T-cell (primary cell): ENCODE measurements at regions not wholly inside any gene's neighbourhood (a gene's known extent, or its start where the extent isn't known, plus 50 kb on each side); places are given as distances from the start of the nearest gene placed in this dataset.

Source experiments
- ATAC-seq, 4 experiments: fragments of 200-7000 bp in 3 of 4; fragments of 150-1000 bp in 1 of 4; cut with Tn5 transposase; replicated peaks in 1 of 4; 1 replicate in 3 of 4; 2 replicates in 1 of 4; pipeline ENCODE4 v1.10.0; 2021; ENCODE audit warnings: moderate library complexity in 3 of 4, mild to moderate bottlenecking in 2 of 4, moderate number of reproducible peaks in 1 of 4
- CTCF ChIA-PET, 2 donors: fragments of 300-600 bp; sonication (Branson Sonifier 250); formaldehyde crosslinking; loops; one replicate each; lab custom pipeline; 2022; ENCODE audit warnings: antibody characterized with exemption in 2 of 2; lab: Charles Lee
- POLR2A ChIA-PET, 2 donors: fragments of 300-600 bp; sonication (Branson Sonifier 250); formaldehyde crosslinking; loops; one replicate each; lab custom pipeline; 2022; ENCODE audit warnings: antibody characterized with exemption in 2 of 2; lab: Charles Lee
- DNase-seq, 35 experiments: peaks; one replicate each; pipeline versions ENCODE4 v3.0.0 to v3.0.0-alpha.2; 2013 to 2023
- H3K27ac ChIP-seq: one replicate; pipeline ENCODE4 v1.5.1; 2013; ENCODE audit warnings: low read length
- H3K27me3 ChIP-seq, 2 experiments: replicated peaks in 1 of 2; 1 replicate in 1 of 2; 2 replicates in 1 of 2; pipeline versions ENCODE4 v1.6.1 to v1.7.0; 2013; ENCODE audit warnings: low read length in 1 of 2, mixed read lengths in 1 of 2; ENCODE audit not compliant: control insufficient read depth in 2 of 2, insufficient read depth in 2 of 2; ENCODE audit errors: extremely low read depth in 1 of 2
- H3K36me3 ChIP-seq, 2 donors: 1 replicate in 1 of 2; 2 replicates in 1 of 2; pipeline versions ENCODE4 v1.6.1 to v1.7.0; 2013; ENCODE audit warnings: low read length in 1 of 2; ENCODE audit not compliant: control insufficient read depth in 2 of 2, insufficient read depth in 1 of 2; ENCODE audit errors: extremely low read depth in 1 of 2
- H3K4me1 ChIP-seq, 2 experiments: 1 replicate in 1 of 2; 2 replicates in 1 of 2; pipeline versions ENCODE4 v1.6.1 to v1.7.0; 2013; ENCODE audit warnings: low read length in 2 of 2, mixed read lengths in 1 of 2; ENCODE audit not compliant: insufficient read depth in 2 of 2, control insufficient read depth in 1 of 2; ENCODE audit errors: extremely low read depth in 1 of 2
- H3K4me3 ChIP-seq, 2 donors: 1 replicate in 1 of 2; 2 replicates in 1 of 2; pipeline versions ENCODE4 v1.5.1 to v1.7.0; 2013; ENCODE audit warnings: mild to moderate bottlenecking in 2 of 2, low read length in 1 of 2, moderate library complexity in 1 of 2; ENCODE audit not compliant: control insufficient read depth in 1 of 2; ENCODE audit errors: extremely low read depth in 1 of 2
- H3K9me3 ChIP-seq: 2 replicates; pipeline ENCODE4 v1.7.0; 2013
- H3K27ac Mint-ChIP-seq, 2 donors: one replicate each; pipeline ENCODE4 v1.8.0; 2020 to 2021; ENCODE audit warnings: mild to moderate bottlenecking in 2 of 2, mixed read lengths in 2 of 2
- H3K27me3 Mint-ChIP-seq, 2 donors: one replicate each; pipeline ENCODE4 v1.8.0; 2021 to 2022; ENCODE audit warnings: mixed read lengths in 2 of 2
- H3K36me3 Mint-ChIP-seq: one replicate; pipeline ENCODE4 v1.8.0; 2021; ENCODE audit warnings: mixed read lengths
- H3K4me1 Mint-ChIP-seq, 3 donors: one replicate each; pipeline ENCODE4 v1.8.0; 2020 to 2022; ENCODE audit warnings: mixed read lengths in 3 of 3, mild to moderate bottlenecking in 1 of 3
- H3K4me3 Mint-ChIP-seq, 3 donors: one replicate each; pipeline ENCODE4 v1.8.0; 2020 to 2022; ENCODE audit warnings: mild to moderate bottlenecking in 3 of 3, mixed read lengths in 3 of 3, moderate library complexity in 3 of 3
- H3K9me3 Mint-ChIP-seq, 3 donors: one replicate each; pipeline ENCODE4 v1.8.0; 2020 to 2022; ENCODE audit warnings: mixed read lengths in 3 of 3
- WGBS: methylation state at CpG from one replicate; pipeline ENCODE4 v1.1.5; 2013; ENCODE audit warnings: missing lambda C conversion rate; ENCODE audit not compliant: insufficient coverage; 5-methylcytosine and 5-hydroxymethylcytosine counted together

DNA sequence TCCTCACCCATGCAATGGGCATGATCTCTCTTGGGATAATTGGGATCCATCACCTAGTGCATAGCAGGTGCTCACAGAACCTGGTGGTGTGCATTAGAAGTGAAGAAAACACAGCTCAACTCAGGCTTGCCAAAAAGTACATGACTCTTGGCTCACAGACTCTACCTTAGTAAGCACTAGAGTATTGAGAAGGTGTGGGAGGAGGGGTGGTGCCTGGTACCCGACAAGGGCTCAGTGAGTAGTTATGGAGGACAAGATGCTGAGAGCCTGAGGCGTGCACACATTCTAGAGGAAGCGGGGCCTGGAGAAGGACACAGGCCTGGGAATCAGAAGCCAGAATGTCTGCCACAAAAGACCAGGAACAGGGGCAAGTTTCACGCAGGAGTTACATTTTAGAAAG lies 100.3 kb upstream of the GRIK3 start:
- no peak for ATAC-seq
- no peaks in the 10 kb centered on the region for H3K36me3 ChIP-seq
- no peak overlapping the region for H3K4me3 ChIP-seq
- WGBS, result 65% methylated on average over 4 of the region's 4 CpGs
- no peaks in the 10 kb centered on the region for H3K9me3 ChIP-seq
- ChIA-PET POLR2A (no interaction called here), CTCF (interaction anchor here in 1 of 2 donors (0.6 kb wide), 1 partner anchor 9 kb away, joined by 6 read pairs; no protein-coding TSS in a partner anchor)
- H3K27ac Mint-ChIP-seq, result peak overlapping the region in 1 of 2 donors; percentile 25
- DNase-seq, result no peak
- H3K27ac ChIP-seq, result no peak overlapping the region
- H3K4me1 Mint-ChIP-seq, result no peaks in the 10 kb centered on the region
- H3K9me3 Mint-ChIP-seq, result peaks cover 0 to 8% (median 0%) of the 10 kb centered on the region in 3 donors
- no peak overlapping the region for H3K4me3 Mint-ChIP-seq
- H3K27me3 Mint-ChIP-seq, result peaks cover 37 to 44% of the 10 kb centered on the region in 2 donors
- H3K4me1 ChIP-seq, result no peaks in the 10 kb centered on the region
- peaks cover 0 to 27% of the 10 kb centered on the region in 2 experiments for H3K27me3 ChIP-seq
- no peaks in the 10 kb centered on the region for H3K36me3 Mint-ChIP-seq

DNA sequence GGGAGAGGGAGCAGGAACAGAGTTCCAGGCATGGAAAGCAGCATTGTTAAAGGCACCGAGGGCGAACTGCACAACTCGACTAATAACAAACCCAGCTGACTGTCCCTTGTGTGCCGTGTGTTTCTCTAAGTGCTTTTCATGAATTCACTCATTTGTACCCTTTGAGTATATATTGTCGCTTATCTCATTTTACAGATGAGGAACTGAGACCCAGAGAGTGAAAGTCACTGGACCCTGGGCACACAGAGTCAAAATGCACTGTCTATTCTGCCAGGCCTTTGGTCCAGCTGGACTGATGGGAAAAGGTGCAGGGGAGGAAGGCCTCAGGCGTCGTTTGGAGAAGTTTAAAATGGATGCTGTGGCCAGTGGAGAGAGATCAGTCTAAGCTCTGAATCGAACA lies 100.7 kb upstream of the GRIK3 start:
- no peaks in the 10 kb centered on the region for H3K4me1 Mint-ChIP-seq
- DNase-seq (no peak), ATAC-seq (no peak)
- no peak overlapping the region for H3K4me3 Mint-ChIP-seq
- H3K4me1 ChIP-seq, result no peaks in the 10 kb centered on the region
- peaks cover 0 to 27% of the 10 kb centered on the region in 2 experiments for H3K27me3 ChIP-seq
- ChIA-PET POLR2A (no interaction called here), CTCF (interaction anchor here in 1 of 2 donors (0.6 kb wide), 1 partner anchor 9 kb away, joined by 6 read pairs; no protein-coding TSS in a partner anchor)
- peaks cover 38 to 41% of the 10 kb centered on the region in 2 donors for H3K27me3 Mint-ChIP-seq
- no peak overlapping the region for H3K27ac Mint-ChIP-seq
- no peaks in the 10 kb centered on the region for H3K9me3 ChIP-seq
- H3K36me3 ChIP-seq, result no peaks in the 10 kb centered on the region
- no peak overlapping the region for H3K4me3 ChIP-seq
- 73% methylated on average over 5 of the region's 8 CpGs for WGBS
- peaks cover 0 to 8% (median 0%) of the 10 kb centered on the region in 3 donors for H3K9me3 Mint-ChIP-seq
- H3K27ac ChIP-seq, result no peak overlapping the region
- H3K36me3 Mint-ChIP-seq, result no peaks in the 10 kb centered on the region

DNA sequence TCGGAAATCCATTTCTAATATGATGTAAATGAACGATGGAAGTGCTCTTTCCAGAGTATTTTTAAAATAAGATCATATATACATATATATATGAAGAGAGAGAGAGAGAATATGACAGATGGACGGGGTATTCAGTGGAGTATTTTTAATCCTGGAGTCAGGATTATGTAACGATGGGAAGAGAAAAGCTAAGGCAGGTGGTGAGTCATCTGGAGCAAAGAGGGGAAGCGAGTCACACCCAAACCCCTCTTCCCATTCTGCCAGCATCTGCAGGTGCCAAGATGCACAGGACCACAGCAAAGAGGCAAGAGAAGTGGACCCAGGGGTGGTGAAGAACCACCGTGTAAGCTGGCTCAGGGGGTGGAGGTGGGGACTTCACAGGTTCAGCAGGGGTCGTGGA lies 102.7 kb upstream of the GRIK3 start:
- peaks cover 0 to 27% of the 10 kb centered on the region in 2 experiments for H3K27me3 ChIP-seq
- H3K36me3 ChIP-seq, result no peaks in the 10 kb centered on the region
- no peak overlapping the region for H3K27ac Mint-ChIP-seq
- H3K27me3 Mint-ChIP-seq, result peaks cover 42 to 43% of the 10 kb centered on the region in 2 donors
- peaks cover 0 to 8% (median 0%) of the 10 kb centered on the region in 3 donors for H3K9me3 Mint-ChIP-seq
- ChIA-PET POLR2A (no interaction called here), CTCF (no interaction called here)
- no peaks in the 10 kb centered on the region for H3K36me3 Mint-ChIP-seq
- WGBS, result 35% methylated on average over 2 of the region's 7 CpGs
- no peak overlapping the region for H3K4me3 Mint-ChIP-seq
- no peak overlapping the region for H3K27ac ChIP-seq
- H3K4me1 Mint-ChIP-seq, result no peaks in the 10 kb centered on the region
- no peak for DNase-seq
- no peak overlapping the region for H3K4me3 ChIP-seq
- ATAC-seq, result no peak
- H3K4me1 ChIP-seq, result no peaks in the 10 kb centered on the region
- H3K9me3 ChIP-seq, result no peaks in the 10 kb centered on the region

DNA sequence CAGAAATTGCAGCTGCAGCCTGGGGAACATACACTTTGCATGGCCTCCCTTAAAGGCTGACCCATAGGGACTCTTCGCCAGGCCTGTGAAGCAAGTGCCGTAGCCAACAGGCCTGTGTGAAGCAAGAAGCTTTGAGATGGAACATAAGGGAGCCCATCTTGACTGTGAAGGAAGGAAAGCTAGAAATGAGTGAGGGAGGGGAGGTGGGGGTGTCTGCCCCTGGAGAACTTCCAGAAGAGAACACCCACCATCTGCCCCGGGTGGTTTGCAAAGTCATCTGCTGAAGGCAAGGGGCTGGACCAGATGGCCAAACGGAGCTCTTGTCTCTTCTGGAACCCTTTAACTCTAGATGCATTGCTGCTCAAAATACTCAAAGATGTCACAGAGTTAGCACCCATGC lies 103.3 kb upstream of the GRIK3 start:
- no peak overlapping the region for H3K27ac Mint-ChIP-seq
- no peaks in the 10 kb centered on the region for H3K36me3 Mint-ChIP-seq
- H3K27me3 Mint-ChIP-seq, result peaks cover 42 to 43% of the 10 kb centered on the region in 2 donors
- H3K4me3 ChIP-seq, result no peak overlapping the region
- no peaks in the 10 kb centered on the region for H3K36me3 ChIP-seq
- no peak overlapping the region for H3K4me3 Mint-ChIP-seq
- ChIA-PET POLR2A (no interaction called here), CTCF (no interaction called here)
- H3K4me1 ChIP-seq, result no peaks in the 10 kb centered on the region
- ATAC-seq (no peak), DNase-seq (no peak)
- H3K27ac ChIP-seq, result no peak overlapping the region
- peaks cover 0 to 27% of the 10 kb centered on the region in 2 experiments for H3K27me3 ChIP-seq
- 80% methylated on average over 2 of the region's 4 CpGs for WGBS
- no peaks in the 10 kb centered on the region for H3K9me3 ChIP-seq
- no peaks in the 10 kb centered on the region for H3K4me1 Mint-ChIP-seq
- peaks cover 0 to 8% (median 0%) of the 10 kb centered on the region in 3 donors for H3K9me3 Mint-ChIP-seq

DNA sequence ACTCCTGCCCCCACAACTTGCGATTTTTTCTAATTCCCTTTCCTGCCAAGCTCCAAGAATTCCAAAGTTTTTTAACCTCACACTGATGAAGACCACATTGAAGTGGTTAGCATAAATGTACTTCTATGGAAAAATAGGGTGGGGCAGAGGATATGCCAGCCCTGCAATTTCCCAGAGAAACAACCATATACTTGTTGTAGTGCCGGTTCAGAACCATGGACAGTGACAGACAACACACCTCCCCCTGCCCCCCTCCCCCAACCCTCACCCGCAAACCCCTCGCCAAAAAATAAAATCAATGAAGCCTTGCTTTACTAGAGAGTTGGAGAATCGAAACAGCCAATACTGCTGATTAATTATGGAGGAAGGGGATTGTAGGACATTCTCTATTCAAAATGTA lies 109.5 kb upstream of the GRIK3 start:
- no peak overlapping the region for H3K27ac ChIP-seq
- H3K4me3 ChIP-seq, result no peak overlapping the region
- H3K9me3 ChIP-seq, result no peaks in the 10 kb centered on the region
- Mint-ChIP-seq H3K4me3 (no peak overlapping the region), H3K27me3 (peaks cover 13 to 16% of the 10 kb centered on the region in 2 donors), H3K4me1 (no peaks in the 10 kb centered on the region), H3K27ac (no peak overlapping the region), H3K36me3 (no peaks in the 10 kb centered on the region), H3K9me3 (no peaks in the 10 kb centered on the region)
- peaks cover 0 to 13% of the 10 kb centered on the region in 2 experiments for H3K27me3 ChIP-seq
- H3K36me3 ChIP-seq, result no peaks in the 10 kb centered on the region
- no peaks in the 10 kb centered on the region for H3K4me1 ChIP-seq
- ATAC-seq (no peak), DNase-seq (no peak)
- ChIA-PET CTCF (interaction anchor here in 1 of 2 donors (0.7 kb wide), 1 partner anchor 9 kb away, joined by 6 read pairs; no protein-coding TSS in a partner anchor), POLR2A (no interaction called here)
- no CpG with 5 or more reads among the region's 5 CpGs for WGBS

DNA sequence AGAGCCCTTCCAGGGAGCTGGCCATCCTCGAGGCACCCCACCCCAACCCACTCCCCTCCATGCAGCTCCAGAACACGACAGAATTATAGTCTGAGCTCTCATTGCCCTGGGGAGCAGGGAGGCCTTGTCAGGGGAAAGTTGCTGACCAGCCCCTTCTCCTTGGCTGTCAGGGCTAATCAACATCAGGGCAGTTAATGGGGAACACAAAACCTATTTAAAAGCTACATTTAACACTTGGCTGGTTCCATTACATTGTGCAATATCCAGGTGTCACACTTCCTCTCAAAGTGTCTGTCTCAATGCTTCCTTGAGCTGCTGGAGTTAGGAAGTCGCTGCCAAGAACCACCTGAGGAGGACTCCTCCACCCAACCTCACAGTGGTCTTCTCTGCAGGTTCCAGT lies 111.8 kb upstream of the GRIK3 start:
- peaks cover 0 to 18% of the 10 kb centered on the region in 2 experiments for H3K27me3 ChIP-seq
- ATAC-seq, result no peak
- no peak overlapping the region for H3K27ac ChIP-seq
- H3K4me1 ChIP-seq, result no peaks in the 10 kb centered on the region
- H3K4me3 ChIP-seq, result no peak overlapping the region
- CTCF ChIA-PET, result no interaction called here
- no peaks in the 10 kb centered on the region for H3K36me3 ChIP-seq
- Mint-ChIP-seq H3K27ac (no peak overlapping the region), H3K27me3 (peaks cover 12 to 13% of the 10 kb centered on the region in 2 donors), H3K4me1 (no peaks in the 10 kb centered on the region), H3K4me3 (no peak overlapping the region), H3K36me3 (no peaks in the 10 kb centered on the region), H3K9me3 (no peaks in the 10 kb centered on the region)
- 0% methylated on average over 1 of the region's 3 CpGs for WGBS
- POLR2A ChIA-PET, result interaction anchor here in 1 of 2 donors (0.6 kb wide), 1 partner anchor 13 kb away, joined by 4 read pairs; no protein-coding TSS in a partner anchor
- DNase-seq, result no peak
- H3K9me3 ChIP-seq, result no peaks in the 10 kb centered on the region
